GM12892 (cell line): ENCODE measurements at regions not wholly inside any gene's neighbourhood (a gene's known extent, or its start where the extent isn't known, plus 50 kb on each side); places are given as distances from the start of the nearest gene placed in this dataset.

Experiments used
- POLR2A ChIP-seq: IDR thresholded peaks from 2 replicates; pipeline ENCODE4 v1.6.1; 2011; ENCODE audit warnings: low read depth, low read length, control low read depth
- POLR2AphosphoS5 ChIP-seq: IDR thresholded peaks from 2 replicates; pipeline ENCODE4 v1.6.1; 2011; ENCODE audit warnings: low read depth, low read length, control low read depth

- TF ChIP-seq POLR2A (no peak), POLR2AphosphoS5 (no peak)
These were observed 426.4 kb downstream of the MBD2 start for GRCh38 chr18:53797998-53798495.
